ENCODE measurements at regions not wholly inside any gene's neighbourhood (a gene's known extent, or its start where the extent isn't known, plus 50 kb on each side); places are given as distances from the start of the nearest gene placed in this dataset.

GRCh38 chr18:73992242-73993022 is 155.2 kb downstream of the FBXO15 start:
- ATAC-seq (no peak), DNase-seq (ENCODE audit: low spot score) (no peak)
- no peak for TF ChIP-seq ZNF114 (CRISPR knock-in tag; IDR thresholded peaks at IDR 0.05)
- TF ChIP-seq EZH2 (IDR thresholded peaks at IDR 0.05; ENCODE audit: low read depth, unreplicated experiment), result no peak
- TF ChIP-seq CTCF (conservative IDR thresholded peaks at IDR 0.05; ENCODE audit: low read depth in 2 of 2), result no peak
- no peak for TF ChIP-seq ZNF462 (CRISPR knock-in tag; IDR thresholded peaks at IDR 0.05)
- no peak for TF ChIP-seq CREB1 (CRISPR knock-in tag; IDR thresholded peaks at IDR 0.05; ENCODE audit: low read depth)
- no peak for TF ChIP-seq POLR2AphosphoS5 (IDR thresholded peaks at IDR 0.05; ENCODE audit: low read depth)
- no peak for TF ChIP-seq ETS1 (IDR thresholded peaks at IDR 0.05)
- TF ChIP-seq REST (IDR thresholded peaks at IDR 0.05; ENCODE audit: unreplicated experiment), result no peak
- TF ChIP-seq STAT1 (IDR thresholded peaks at IDR 0.05; ENCODE audit: unreplicated experiment), result no peak
- Histone ChIP-seq H3F3A (replicated peaks; ENCODE audit: low read depth) (no peaks in the 10 kb centered on the region), H3K27me3 (ENCODE audit: insufficient read depth) (no peaks in the 10 kb centered on the region), H4K20me1 (replicated peaks; ENCODE audit: insufficient read depth) (no peaks in the 10 kb centered on the region), H3K4me1 (ENCODE audit: insufficient read depth) (no peaks in the 10 kb centered on the region), H3K79me2 (replicated peaks; ENCODE audit: insufficient read depth) (no peaks in the 10 kb centered on the region), H3K27ac (ENCODE audit: low read depth) (no peak overlapping the region), H2AFZ (no peak overlapping the region), H3K4me2 (no peak overlapping the region), H3K4me3 (no peak overlapping the region), H3K36me3 (ENCODE audit: insufficient read depth) (no peaks in the 10 kb centered on the region), H3K9me2 (ENCODE audit: insufficient read depth) (0 out of 2 replicates have a peak, but pooled peaks cover 20% of the 10 kb centered on the region)
- peaks cover 26% of the 10 kb centered on the region for H3K9me3 Mint-ChIP-seq
- peaks cover 6% of the 10 kb centered on the region; the same call in 1 of the 3 replicates for H3K4me1 Mint-ChIP-seq
- no peak overlapping the region for H3K27ac Mint-ChIP-seq
- H3K4me3 Mint-ChIP-seq, result no peak overlapping the region
- H3K36me3 Mint-ChIP-seq (ENCODE audit: low read depth), result peaks cover 12% of the 10 kb centered on the region; the same call in 2 of the 3 replicates
- H3K27me3 Mint-ChIP-seq (ENCODE audit: insufficient read depth, low read depth, poor library complexity), result peaks cover 4% of the 10 kb centered on the region

All from GM23338 (cell line).